CD4-positive, alpha-beta memory T cell (primary cell): ENCODE measurements at regions not wholly inside any gene's neighbourhood (a gene's known extent, or its start where the extent isn't known, plus 50 kb on each side); places are given as distances from the start of the nearest gene placed in this dataset.
A peak's percentile ranks its signal among the peaks of the same experiment; 100 is the strongest.

Experiments
- CTCF ChIA-PET: fragments of 350-600 bp; sonication (Branson Sonifier 250); formaldehyde crosslinking; loops from one replicate; lab custom pipeline; 2021; ENCODE audit warnings: inconsistent platforms; ENCODE audit not compliant: partially characterized antibody; lab: Charles Lee
- POLR2A ChIA-PET: fragments of 350-600 bp; sonication (Branson Sonifier 250); formaldehyde crosslinking; loops from one replicate; lab custom pipeline; 2021; ENCODE audit not compliant: partially characterized antibody; lab: Charles Lee
- DNase-seq, 5 donors: peaks; one replicate each; pipeline versions ENCODE4 v3.0.0 to v3.0.0-alpha.2; 2020 to 2022; ENCODE audit warnings: mixed read lengths in 1 of 5
- H3K27ac ChIP-seq: one replicate; pipeline ENCODE4 v1.7.0; 2013; ENCODE audit warnings: low read depth, low read length
- H3K27me3 ChIP-seq: 2 replicates; pipeline ENCODE4 v1.7.0; 2013; ENCODE audit warnings: mild to moderate bottlenecking, low read length, moderate library complexity; ENCODE audit not compliant: insufficient read depth
- H3K36me3 ChIP-seq: 2 replicates; pipeline ENCODE4 v1.7.0; 2013; ENCODE audit warnings: mild to moderate bottlenecking, low read length, moderate library complexity; ENCODE audit not compliant: insufficient read depth
- H3K4me1 ChIP-seq: 2 replicates; pipeline ENCODE4 v1.7.0; 2013; ENCODE audit warnings: mild to moderate bottlenecking, low read length, moderate library complexity; ENCODE audit not compliant: insufficient read depth
- H3K4me3 ChIP-seq, 2 donors: one replicate each; pipeline ENCODE4 v1.7.0; 2013; ENCODE audit warnings: low read length in 2 of 2, mild to moderate bottlenecking in 1 of 2
- H3K9me3 ChIP-seq, 2 donors: one replicate each; pipeline ENCODE4 v1.7.0; 2013; ENCODE audit warnings: low read length in 2 of 2, control low read depth in 1 of 2; ENCODE audit not compliant: control insufficient read depth in 1 of 2
- H3K27ac Mint-ChIP-seq, 7 donors: one replicate each; pipeline ENCODE4 v1.8.0; 2020 to 2021; ENCODE audit warnings: mixed read lengths in 7 of 7, mild to moderate bottlenecking in 6 of 7, inconsistent platforms in 3 of 7, moderate library complexity in 3 of 7
- H3K27me3 Mint-ChIP-seq, 2 donors: one replicate each; pipeline ENCODE4 v1.8.0; 2020 to 2021; ENCODE audit warnings: mixed read lengths in 2 of 2
- H3K36me3 Mint-ChIP-seq, 2 donors: one replicate each; pipeline ENCODE4 v1.8.0; 2020 to 2021; ENCODE audit warnings: mixed read lengths in 2 of 2, inconsistent platforms in 1 of 2, mild to moderate bottlenecking in 1 of 2
- H3K4me1 Mint-ChIP-seq, 4 donors: one replicate each; pipeline ENCODE4 v1.8.0; 2020 to 2021; ENCODE audit warnings: mixed read lengths in 4 of 4, mild to moderate bottlenecking in 1 of 4
- H3K4me3 Mint-ChIP-seq, 8 donors: one replicate each; pipeline ENCODE4 v1.8.0; 2020 to 2021; ENCODE audit warnings: mixed read lengths in 8 of 8, mild to moderate bottlenecking in 7 of 8, moderate library complexity in 6 of 8, inconsistent platforms in 3 of 8
- H3K9me3 Mint-ChIP-seq, 8 donors: one replicate each; pipeline ENCODE4 v1.8.0; 2020 to 2021; ENCODE audit warnings: mixed read lengths in 8 of 8, mild to moderate bottlenecking in 5 of 8, inconsistent platforms in 3 of 8, moderate library complexity in 1 of 8
- intact Hi-C: fragments of 100-400 bp; cut with micrococcal nuclease; formaldehyde crosslinking; loops from one replicate; pipeline ENCODE4 v1.15.1; 2023

- intact Hi-C loops = no loop called here
- H3K9me3 Mint-ChIP-seq = no peaks in the 10 kb centered on the region
- peaks cover 0 to 3% of the 10 kb centered on the region in 2 donors for H3K27me3 Mint-ChIP-seq
- Histone ChIP-seq H3K4me1 (no peaks in the 10 kb centered on the region), H3K36me3 (no peaks in the 10 kb centered on the region), H3K27me3 (no peaks in the 10 kb centered on the region), H3K27ac (no peak overlapping the region), H3K9me3 (no peaks in the 10 kb centered on the region), H3K4me3 (no peak overlapping the region)
- H3K4me3 Mint-ChIP-seq = no peak overlapping the region
- no peaks in the 10 kb centered on the region for H3K36me3 Mint-ChIP-seq
- ChIA-PET CTCF (no interaction called here), POLR2A (interaction anchor here (0.7 to 0.8 kb wide), 2 partner anchors 9 to 13 kb away, joined by 3 read pairs; no protein-coding TSS in a partner anchor)
- peaks cover 0 to 4% (median 2%) of the 10 kb centered on the region in 4 donors for H3K4me1 Mint-ChIP-seq
- no peak for DNase-seq
- H3K27ac Mint-ChIP-seq = peak overlapping the region in 1 of 7 donors; percentile 8
These were observed 245.0 kb downstream of the UACA start for GRCh38 chr15:70518201-70519003.

GRCh38 chr15:70517194-70517590 lies 246.2 kb downstream of the UACA start:
- peaks cover 0 to 2% (median 0%) of the 10 kb centered on the region in 8 donors for H3K9me3 Mint-ChIP-seq
- no peak overlapping the region for H3K4me3 Mint-ChIP-seq
- Histone ChIP-seq H3K4me3 (no peak overlapping the region), H3K9me3 (no peaks in the 10 kb centered on the region), H3K4me1 (no peaks in the 10 kb centered on the region), H3K27ac (no peak overlapping the region), H3K27me3 (no peaks in the 10 kb centered on the region), H3K36me3 (no peaks in the 10 kb centered on the region)
- H3K4me1 Mint-ChIP-seq = peaks cover 0 to 7% (median 4%) of the 10 kb centered on the region in 4 donors
- CTCF ChIA-PET = no interaction called here
- no peaks in the 10 kb centered on the region for H3K36me3 Mint-ChIP-seq
- no peak overlapping the region for H3K27ac Mint-ChIP-seq
- intact Hi-C loops = no loop called here
- no peak for DNase-seq
- POLR2A ChIA-PET = no interaction called here
- peaks cover 0 to 3% of the 10 kb centered on the region in 2 donors for H3K27me3 Mint-ChIP-seq

DNA sequence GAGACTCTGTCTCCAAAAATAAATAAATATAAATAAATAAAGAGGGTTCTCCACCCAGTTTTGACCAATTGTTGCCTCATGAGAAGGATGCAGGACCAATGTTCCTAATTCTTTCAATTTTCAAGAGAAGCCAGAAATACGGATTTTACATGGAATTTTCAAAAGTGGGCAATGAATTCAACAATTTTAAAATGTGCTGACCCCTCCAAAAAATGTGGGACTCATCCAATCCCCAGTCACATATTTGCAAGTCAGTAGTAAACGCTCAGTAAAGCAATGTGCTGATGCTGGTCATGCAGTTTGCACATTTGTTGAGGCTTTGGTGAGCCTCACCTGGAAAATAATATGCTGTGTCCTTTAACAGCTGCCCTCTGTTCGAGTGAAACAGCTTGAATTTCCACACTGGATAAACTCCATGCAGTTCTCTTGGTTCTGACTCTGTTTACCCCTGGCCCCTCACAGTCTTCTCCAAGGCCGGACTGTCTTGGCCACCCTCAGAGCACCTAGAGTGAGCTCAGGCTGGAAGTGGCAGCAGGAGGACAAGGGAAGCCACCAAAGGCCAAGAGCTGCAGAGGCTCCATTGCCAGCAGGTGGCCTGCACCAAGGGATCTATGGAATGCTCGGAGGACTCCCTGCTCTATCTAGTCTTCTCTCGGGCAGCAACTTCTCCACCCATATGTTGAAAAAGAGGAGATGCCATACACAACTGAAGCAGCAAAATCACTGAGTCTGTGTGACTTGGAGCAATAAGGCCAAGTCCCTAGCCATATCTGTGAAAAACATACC lies 246.8 kb downstream of the UACA start:
- Mint-ChIP-seq H3K4me3 (no peak overlapping the region), H3K4me1 (peaks cover 0 to 7% (median 4%) of the 10 kb centered on the region in 4 donors), H3K9me3 (peaks cover 0 to 8% (median 5%) of the 10 kb centered on the region in 8 donors), H3K36me3 (peaks cover under 1 to 3% of the 10 kb centered on the region in 2 donors), H3K27ac (no peak overlapping the region), H3K27me3 (peaks cover 0 to 3% of the 10 kb centered on the region in 2 donors)
- Histone ChIP-seq H3K4me1 (no peaks in the 10 kb centered on the region), H3K27me3 (no peaks in the 10 kb centered on the region), H3K27ac (no peak overlapping the region), H3K9me3 (no peaks in the 10 kb centered on the region), H3K36me3 (no peaks in the 10 kb centered on the region), H3K4me3 (no peak overlapping the region)
- no peak for DNase-seq
- intact Hi-C loops = no loop called here
- CTCF ChIA-PET = no interaction called here
- POLR2A ChIA-PET = no interaction called here

- ChIA-PET POLR2A (interaction anchor here (0.8 to 1.4 kb wide), 2 partner anchors 9 to 14 kb away, joined by 3 to 4 read pairs; no protein-coding TSS in a partner anchor), CTCF (interaction anchor here (0.8 to 5.4 kb wide), 11 partner anchors 9 to 1036 kb away, joined by 3 to 33 read pairs (median 7); no protein-coding TSS in a partner anchor)
- Mint-ChIP-seq H3K36me3 (peaks cover 3 to 18% of the 10 kb centered on the region in 2 donors), H3K4me1 (peaks cover 1 to 14% (median 7%) of the 10 kb centered on the region in 4 donors), H3K9me3 (peaks cover 2 to 30% (median 24%) of the 10 kb centered on the region in 8 donors), H3K27me3 (peaks cover 0 to 2% of the 10 kb centered on the region in 2 donors), H3K27ac (no peak overlapping the region), H3K4me3 (no peak overlapping the region)
- Histone ChIP-seq H3K4me3 (no peak overlapping the region), H3K27ac (no peak overlapping the region), H3K36me3 (no peaks in the 10 kb centered on the region), H3K27me3 (no peaks in the 10 kb centered on the region), H3K4me1 (peaks cover 6% of the 10 kb centered on the region), H3K9me3 (peaks cover 0 to 9% of the 10 kb centered on the region in 2 donors)
- intact Hi-C loops = no loop called here
- no peak for DNase-seq
These were observed 249.1 kb downstream of the UACA start for GRCh38 chr15:70514251-70514650.

- Histone ChIP-seq H3K4me3 (no peak overlapping the region), H3K4me1 (peaks cover 11% of the 10 kb centered on the region), H3K27me3 (no peaks in the 10 kb centered on the region), H3K9me3 (peaks cover 0 to 9% of the 10 kb centered on the region in 2 donors), H3K36me3 (no peaks in the 10 kb centered on the region), H3K27ac (no peak overlapping the region)
- intact Hi-C loops = loop anchor here (2.0 kb wide), 1 partner anchor 21 kb away; no protein-coding TSS in a partner anchor
- H3K27ac Mint-ChIP-seq = no peak overlapping the region
- H3K9me3 Mint-ChIP-seq = peaks cover 2 to 32% (median 24%) of the 10 kb centered on the region in 8 donors
- H3K4me1 Mint-ChIP-seq = peaks cover 4 to 18% (median 10%) of the 10 kb centered on the region in 4 donors
- H3K27me3 Mint-ChIP-seq = no peaks in the 10 kb centered on the region
- no peak overlapping the region for H3K4me3 Mint-ChIP-seq
- POLR2A ChIA-PET = no interaction called here
- CTCF ChIA-PET = interaction anchor here (0.9 to 5.4 kb wide), 9 partner anchors 9 to 1035 kb away, joined by 3 to 33 read pairs (median 15); no protein-coding TSS in a partner anchor
- no peak for DNase-seq
- peaks cover 3 to 18% of the 10 kb centered on the region in 2 donors for H3K36me3 Mint-ChIP-seq
These were observed 249.5 kb downstream of the UACA start for GRCh38 chr15:70513819-70514218.

DNA sequence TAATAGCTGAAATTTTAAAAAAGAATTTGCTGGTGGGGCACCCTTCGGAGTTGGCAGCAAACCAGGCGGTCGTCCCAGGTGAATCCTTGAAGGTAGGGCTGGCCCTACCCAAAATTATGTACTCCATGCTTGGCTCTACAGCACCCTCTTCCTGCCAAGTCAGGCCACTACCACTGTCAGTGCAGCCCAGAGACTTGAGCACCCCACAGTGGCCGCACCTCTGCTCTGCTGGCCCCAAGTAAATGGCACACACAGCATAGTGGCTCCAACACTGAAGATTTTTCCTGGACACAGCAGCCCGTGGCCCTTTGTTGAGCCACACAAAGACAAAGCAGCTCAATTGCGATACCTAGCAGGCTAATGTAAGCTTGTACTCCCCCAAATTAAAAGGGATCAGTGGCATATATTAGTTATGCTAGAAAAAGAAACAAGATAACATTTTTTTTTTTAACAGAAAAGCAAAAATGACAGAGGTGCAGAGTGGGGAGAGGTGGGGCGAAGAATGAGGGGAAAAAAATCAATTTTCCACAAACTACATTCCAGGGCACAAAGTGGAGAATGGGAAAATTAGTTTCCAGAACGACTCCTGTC lies 250.5 kb downstream of the UACA start:
- POLR2A ChIA-PET = interaction anchor here (1.0 kb wide), 1 partner anchor 9 kb away, joined by 3 read pairs; no protein-coding TSS in a partner anchor
- CTCF ChIA-PET = interaction anchor here (0.9 to 5.4 kb wide), 13 partner anchors 8 to 1034 kb away, joined by 3 to 33 read pairs (median 7); no protein-coding TSS in a partner anchor

More for the DNA sequence above, 250.5 kb downstream of the UACA start:
- peaks cover 9 to 28% (median 18%) of the 10 kb centered on the region in 4 donors for H3K4me1 Mint-ChIP-seq
- DNase-seq = peak; percentile 55 to 67 (median 59)
- Histone ChIP-seq H3K27me3 (no peaks in the 10 kb centered on the region), H3K27ac (no peak overlapping the region), H3K9me3 (peaks cover 0 to 9% of the 10 kb centered on the region in 2 donors), H3K36me3 (no peaks in the 10 kb centered on the region), H3K4me3 (no peak overlapping the region), H3K4me1 (peaks cover 20% of the 10 kb centered on the region)
- intact Hi-C loops = loop anchor here (1.0 to 2.0 kb wide), 4 partner anchors 20 to 1038 kb away; no protein-coding TSS in a partner anchor
- peaks cover 2 to 39% (median 25%) of the 10 kb centered on the region in 8 donors for H3K9me3 Mint-ChIP-seq
- H3K27ac Mint-ChIP-seq = peak overlapping the region in 1 of 7 donors; percentile 43
- H3K36me3 Mint-ChIP-seq = peaks cover 3 to 18% of the 10 kb centered on the region in 2 donors
- H3K4me3 Mint-ChIP-seq = no peak overlapping the region
- no peaks in the 10 kb centered on the region for H3K27me3 Mint-ChIP-seq
